GM19035 (cell line): ENCODE measurements at regions not wholly inside any gene's neighbourhood (a gene's known extent, or its start where the extent isn't known, plus 50 kb on each side); places are given as distances from the start of the nearest gene placed in this dataset.

ENCODE experiments used
- ATAC-seq: cut with Tn5 transposase; IDR thresholded peaks from one replicate; pipeline ENCODE4 v1.9.1; 2021; ENCODE audit not compliant: unreplicated experiment

- ATAC-seq: no peak
Observed at GRCh38 chr13:104014803-104015645, 948.8 kb upstream of the SLC10A2 start.

GRCh38 chr13:104011505-104012241, 945.5 kb upstream of the SLC10A2 start:
- no peak for ATAC-seq

- ATAC-seq: no peak
Observed at GRCh38 chr13:104008541-104009435, 942.6 kb upstream of the SLC10A2 start.

- ATAC-seq: no peak
Observed at GRCh38 chr13:104008075-104008474, 941.9 kb upstream of the SLC10A2 start.

- no peak for ATAC-seq
Observed at GRCh38 chr13:104006625-104007075, 940.4 kb upstream of the SLC10A2 start.

- no peak for ATAC-seq
Observed at GRCh38 chr13:104004572-104004971, 938.4 kb upstream of the SLC10A2 start.

- ATAC-seq: no peak
Observed at GRCh38 chr13:104002216-104002615, 936.0 kb upstream of the SLC10A2 start.

- ATAC-seq: no peak
Observed at GRCh38 chr13:104001766-104002165, 935.5 kb upstream of the SLC10A2 start.

- no peak for ATAC-seq
Observed at GRCh38 chr13:103996733-103997132, 930.5 kb upstream of the SLC10A2 start.

- no peak for ATAC-seq
Observed at GRCh38 chr13:103983948-103984347, 917.7 kb upstream of the SLC10A2 start.

GRCh38 chr13:103976371-103976770, 910.2 kb upstream of the SLC10A2 start:
- ATAC-seq: no peak

- no peak for ATAC-seq
Observed at GRCh38 chr13:103973740-103974139, 907.5 kb upstream of the SLC10A2 start.

GRCh38 chr13:103969520-103970050, 903.4 kb upstream of the SLC10A2 start:
- ATAC-seq: no peak

GRCh38 chr13:103965506-103966243, 899.5 kb upstream of the SLC10A2 start:
- no peak for ATAC-seq

- no peak for ATAC-seq
Observed at GRCh38 chr13:103961784-103962183, 895.6 kb upstream of the SLC10A2 start.

GRCh38 chr13:103961129-103961528, 894.9 kb upstream of the SLC10A2 start:
- no peak for ATAC-seq

GRCh38 chr13:103960001-103960400, 893.8 kb upstream of the SLC10A2 start:
- ATAC-seq: no peak

GRCh38 chr13:103958691-103959090, 892.5 kb upstream of the SLC10A2 start:
- ATAC-seq: no peak

GRCh38 chr13:103957939-103958338, 891.7 kb upstream of the SLC10A2 start:
- ATAC-seq: no peak

GRCh38 chr13:103953859-103954258, 887.6 kb upstream of the SLC10A2 start:
- no peak for ATAC-seq
